NK-92 treated with Interleukin-12 subunit alpha and Interleukin-12 subunit beta, amount 100 ng/mL, for 24 hours (cell line): ENCODE measurements at regions not wholly inside any gene's neighbourhood (a gene's known extent, or its start where the extent isn't known, plus 50 kb on each side); places are given as distances from the start of the nearest gene placed in this dataset.
"Not testable (repeated sequence)": the region's sequence is repeated elsewhere in the genome, so short reads cannot be mapped to it uniquely, and the experiment has no call there.

ENCODE experiments used
- DNase-seq: peaks from one replicate; lab custom pipeline; 2025; lab: John Stamatoyannopoulos, UW

DNA sequence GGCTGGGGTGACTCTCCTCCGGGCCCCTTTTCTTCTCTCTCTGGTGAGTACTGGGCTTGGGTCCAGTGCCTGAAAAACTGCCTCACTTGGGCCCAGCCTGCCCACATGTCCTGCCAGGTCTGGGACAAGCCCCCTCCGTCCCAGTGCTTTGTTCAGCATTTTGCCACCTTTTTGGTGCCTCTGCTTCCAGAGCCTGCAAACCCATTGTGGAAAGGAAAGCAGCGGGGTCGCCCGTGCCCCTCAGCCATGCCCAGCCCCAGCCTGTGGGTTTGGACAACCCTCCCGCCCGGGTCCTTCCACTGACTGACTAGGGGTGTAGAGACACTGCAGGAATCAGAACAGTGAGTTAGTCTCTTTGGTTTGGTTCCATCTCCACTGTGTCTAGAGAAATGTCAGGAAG, 140.7 kb upstream of the ALKAL2 start:
- no peak for DNase-seq

DNA sequence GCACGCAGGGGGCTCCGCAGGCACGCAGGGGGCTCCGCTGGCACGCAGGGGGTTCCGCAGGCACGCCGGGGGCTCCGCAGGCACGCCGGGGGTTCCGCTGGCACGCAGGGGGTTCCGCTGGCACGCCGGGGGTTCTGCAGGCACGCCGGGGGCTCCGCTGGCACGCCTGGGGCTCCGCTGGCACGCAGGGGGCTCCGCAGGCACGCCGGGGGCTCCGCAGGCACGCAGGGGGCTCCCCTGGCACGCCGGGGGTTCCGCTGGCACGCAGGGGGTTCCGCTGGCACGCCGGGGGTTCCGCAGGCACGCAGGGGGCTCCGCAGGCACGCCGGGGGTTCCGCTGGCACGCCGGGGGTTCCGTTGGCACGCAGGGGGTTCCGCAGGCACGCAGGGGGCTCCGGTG, 138.8 kb upstream of the ALKAL2 start:
- DNase-seq, result not testable (repeated sequence)

- DNase-seq, result no peak
Observed at GRCh38 chr2:425947-426346, 138.1 kb upstream of the ALKAL2 start.

DNA sequence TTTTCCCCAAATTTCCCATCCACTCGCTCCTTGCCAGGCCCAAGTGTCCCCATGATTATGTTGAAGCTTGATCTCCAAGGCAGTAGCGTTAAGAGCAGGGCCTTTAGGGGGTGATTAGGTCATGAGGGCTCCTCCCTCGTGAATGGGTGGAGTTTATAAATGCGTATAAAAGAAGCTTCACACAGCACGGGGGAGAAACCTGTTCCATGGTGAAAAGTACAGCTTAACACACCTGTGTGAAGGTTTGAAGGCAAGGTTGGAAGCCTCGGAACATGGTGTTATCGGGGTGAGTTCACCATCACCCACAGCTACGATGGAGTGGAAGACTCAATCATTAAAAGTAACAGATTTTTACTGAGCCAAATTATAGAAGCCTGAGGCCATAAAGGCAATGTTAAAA, 137.4 kb upstream of the ALKAL2 start:
- no peak for DNase-seq

GRCh38 chr2:424306-425171, 136.6 kb upstream of the ALKAL2 start:
- no peak for DNase-seq

- no peak for DNase-seq
Observed at GRCh38 chr2:423479-423878, 135.6 kb upstream of the ALKAL2 start.

GRCh38 chr2:422676-423435, 135.0 kb upstream of the ALKAL2 start:
- DNase-seq, result no peak

DNA sequence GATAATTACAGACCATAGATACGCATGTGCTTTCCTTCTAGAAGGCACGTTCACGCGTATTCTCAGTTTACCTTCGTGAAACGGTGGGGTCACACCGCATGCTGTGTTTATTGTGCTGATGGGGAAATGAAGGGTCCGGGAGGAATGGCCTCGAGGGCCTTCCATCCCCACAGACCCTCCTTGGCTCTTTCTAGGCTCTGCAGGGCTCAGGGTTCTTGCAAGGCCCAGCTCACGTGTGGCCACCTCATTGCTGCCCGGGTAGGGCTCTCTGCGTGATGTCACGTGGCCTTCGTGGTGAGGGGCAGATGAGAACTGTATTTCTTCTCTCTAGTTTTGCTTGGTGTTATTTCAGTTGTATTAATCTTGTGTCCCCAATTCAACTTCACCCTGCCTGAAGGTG, 133.5 kb upstream of the ALKAL2 start:
- DNase-seq, result no peak

DNA sequence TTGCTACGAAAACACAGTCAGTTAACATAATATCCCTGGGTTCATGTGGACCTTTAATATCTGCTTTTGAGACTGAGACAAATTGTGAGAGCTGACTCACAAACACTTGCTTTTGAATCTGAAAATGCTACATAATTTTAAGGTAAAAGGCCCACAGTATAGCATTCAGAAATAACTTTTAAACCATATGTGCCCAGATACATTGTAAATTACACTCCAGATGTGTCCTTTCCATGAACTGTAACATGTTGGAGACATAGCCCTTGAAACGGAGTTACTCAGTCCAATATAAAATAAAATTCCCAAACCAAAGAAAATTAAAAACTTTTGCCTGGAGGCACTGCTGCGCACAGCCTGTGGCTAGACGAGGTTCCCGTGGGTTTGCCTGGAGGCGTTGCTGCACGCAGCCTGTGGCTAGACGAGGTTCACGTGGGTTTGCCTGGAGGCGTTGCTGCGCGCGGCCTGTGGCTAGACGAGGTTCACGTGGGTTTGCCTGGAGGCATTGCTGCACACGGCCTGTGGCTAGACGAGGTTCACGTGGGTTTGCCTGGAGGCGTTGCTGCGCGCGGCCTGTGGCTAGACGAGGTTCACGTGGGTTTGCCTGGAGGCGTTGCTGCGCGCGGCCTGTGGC, 131.9 kb upstream of the ALKAL2 start:
- DNase-seq, result no peak

GRCh38 chr2:417662-418061, 129.8 kb upstream of the ALKAL2 start:
- DNase-seq, result no peak

- no peak for DNase-seq
Observed at GRCh38 chr2:417006-417405, 129.1 kb upstream of the ALKAL2 start.

GRCh38 chr2:415986-416610, 128.2 kb upstream of the ALKAL2 start:
- DNase-seq, result no peak

- DNase-seq, result no peak
Observed at GRCh38 chr2:409523-409922, 121.6 kb upstream of the ALKAL2 start.

- DNase-seq, result no peak
Observed at GRCh38 chr2:407630-408029, 119.7 kb upstream of the ALKAL2 start.

DNA sequence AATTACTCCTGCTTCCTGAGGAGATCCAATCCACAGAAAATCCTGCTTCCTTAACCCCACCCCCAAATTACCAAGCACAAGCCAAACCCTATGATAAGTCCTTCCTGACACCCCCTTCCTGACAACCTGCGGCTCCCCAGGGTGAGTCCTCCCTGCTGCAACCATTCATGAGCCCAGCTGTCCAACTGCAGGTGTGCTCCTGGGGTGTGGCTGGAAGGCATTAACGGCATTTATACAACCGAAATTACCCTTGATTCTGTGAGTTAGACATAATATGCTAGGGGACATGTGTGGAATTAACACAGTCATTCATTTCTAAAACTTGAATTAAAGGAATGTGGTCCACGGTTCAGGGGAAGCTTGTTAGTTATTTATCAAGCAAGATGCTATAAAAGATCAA, 119.0 kb upstream of the ALKAL2 start:
- no peak for DNase-seq

DNA sequence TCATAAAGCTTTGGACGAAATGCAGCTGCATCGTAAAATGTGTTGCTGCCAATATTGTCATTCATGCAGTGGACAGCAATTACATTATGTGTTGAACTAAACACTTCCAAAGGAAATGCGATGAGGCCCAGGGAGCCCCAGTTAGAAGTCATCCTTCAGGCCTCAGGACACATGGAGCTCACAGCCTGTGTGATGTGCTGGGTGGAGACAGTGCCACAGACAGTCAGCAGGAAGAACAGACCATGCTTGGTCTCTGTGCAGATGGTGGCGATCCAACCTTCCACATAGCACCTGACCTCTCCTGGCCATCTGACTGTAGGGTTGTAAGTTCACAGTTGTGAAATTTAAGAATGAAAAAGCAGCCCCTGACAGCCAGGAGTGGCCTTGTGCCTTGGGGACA, 118.3 kb upstream of the ALKAL2 start:
- DNase-seq, result no peak

GRCh38 chr2:404581-404980, 116.7 kb upstream of the ALKAL2 start:
- no peak for DNase-seq

- DNase-seq, result no peak
Observed at GRCh38 chr2:403682-404081, 115.8 kb upstream of the ALKAL2 start.

DNA sequence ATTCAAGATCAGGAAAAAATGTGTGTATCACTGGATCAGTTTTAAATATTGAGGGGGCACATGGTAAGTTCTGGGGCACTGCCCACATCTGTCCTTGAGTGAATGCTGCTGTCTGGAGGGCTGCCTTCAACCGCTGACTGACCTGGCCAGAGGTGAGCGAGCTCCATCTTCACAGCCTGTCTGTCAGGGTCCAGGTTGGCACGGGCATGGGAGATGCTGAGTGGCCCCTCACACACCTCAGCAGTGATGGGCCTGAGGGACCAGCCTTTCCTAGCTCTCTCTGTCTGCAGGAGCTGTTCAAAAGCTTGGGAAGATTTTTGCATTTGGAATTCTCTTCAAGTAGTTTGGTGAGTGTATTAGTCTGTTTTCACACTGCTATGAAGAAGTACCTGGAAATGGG, 114.8 kb upstream of the ALKAL2 start:
- DNase-seq, result no peak

GRCh38 chr2:402206-402605, 114.3 kb upstream of the ALKAL2 start:
- DNase-seq, result no peak

GRCh38 chr2:401019-401679, 113.3 kb upstream of the ALKAL2 start:
- no peak for DNase-seq

DNA sequence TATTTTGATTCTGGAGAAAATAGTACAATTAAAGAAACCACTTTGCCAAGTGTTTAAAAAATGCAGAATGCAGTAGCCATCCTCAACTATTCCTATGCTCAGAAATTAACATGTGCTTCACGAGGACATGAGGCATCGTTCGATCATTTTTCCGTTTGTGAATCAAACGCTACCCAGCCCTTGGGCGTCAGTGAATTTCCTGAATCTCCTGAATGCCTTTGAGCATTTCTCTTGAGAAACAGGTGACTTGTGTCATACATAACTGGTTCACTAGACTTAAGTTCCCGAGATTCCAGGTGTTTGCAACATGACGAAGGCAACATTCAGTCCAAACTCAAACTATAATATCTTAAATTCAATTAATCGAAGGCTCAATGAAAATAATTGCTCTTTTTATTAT, 110.0 kb upstream of the ALKAL2 start:
- DNase-seq, result no peak
